Panc1 (cell line): ENCODE measurements at regions not wholly inside any gene's neighbourhood (a gene's known extent, or its start where the extent isn't known, plus 50 kb on each side); places are given as distances from the start of the nearest gene placed in this dataset.

Experiments
- POLR2AphosphoS5 ChIP-seq: IDR thresholded peaks from 2 replicates; pipeline ENCODE4 v1.6.1; 2012; ENCODE audit warnings: mild to moderate bottlenecking, low read depth, low read length, moderate library complexity
- TF ChIP-seq, protein P1 (sequence below): fragments of 450-650 bp; IDR thresholded peaks from 2 replicates; pipeline ENCODE4 v1.5.1; 2017; ENCODE audit warnings: mild to moderate bottlenecking

GRCh38 chr22:26821854-26822253 lies 164.5 kb downstream of the MIAT start:
- TF ChIP-seq POLR2AphosphoS5: no peak
- TF ChIP-seq, protein P1, sequence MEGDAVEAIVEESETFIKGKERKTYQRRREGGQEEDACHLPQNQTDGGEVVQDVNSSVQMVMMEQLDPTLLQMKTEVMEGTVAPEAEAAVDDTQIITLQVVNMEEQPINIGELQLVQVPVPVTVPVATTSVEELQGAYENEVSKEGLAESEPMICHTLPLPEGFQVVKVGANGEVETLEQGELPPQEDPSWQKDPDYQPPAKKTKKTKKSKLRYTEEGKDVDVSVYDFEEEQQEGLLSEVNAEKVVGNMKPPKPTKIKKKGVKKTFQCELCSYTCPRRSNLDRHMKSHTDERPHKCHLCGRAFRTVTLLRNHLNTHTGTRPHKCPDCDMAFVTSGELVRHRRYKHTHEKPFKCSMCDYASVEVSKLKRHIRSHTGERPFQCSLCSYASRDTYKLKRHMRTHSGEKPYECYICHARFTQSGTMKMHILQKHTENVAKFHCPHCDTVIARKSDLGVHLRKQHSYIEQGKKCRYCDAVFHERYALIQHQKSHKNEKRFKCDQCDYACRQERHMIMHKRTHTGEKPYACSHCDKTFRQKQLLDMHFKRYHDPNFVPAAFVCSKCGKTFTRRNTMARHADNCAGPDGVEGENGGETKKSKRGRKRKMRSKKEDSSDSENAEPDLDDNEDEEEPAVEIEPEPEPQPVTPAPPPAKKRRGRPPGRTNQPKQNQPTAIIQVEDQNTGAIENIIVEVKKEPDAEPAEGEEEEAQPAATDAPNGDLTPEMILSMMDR: no peak
